Prostate gland (tissue), 2 donors: ENCODE measurements at regions not wholly inside any gene's neighbourhood (a gene's known extent, or its start where the extent isn't known, plus 50 kb on each side); places are given as distances from the start of the nearest gene placed in this dataset.
A peak's percentile ranks its signal among the peaks of the same experiment; 100 is the strongest.

Experiments used
- DNase-seq: peaks from one replicate; pipeline ENCODE4 v3.0.0-alpha.2; 2019; ENCODE audit warnings: low spot score
- H3K27ac ChIP-seq, 2 donors: fragments of 200-600 bp; sonication (generic); 2 replicates each; pipeline ENCODE4 v1.5.1; 2017 to 2019
- H3K27me3 ChIP-seq: fragments of 200-600 bp; sonication (generic); replicated peaks from 2 replicates; pipeline ENCODE4 v1.5.1; 2019; ENCODE audit not compliant: insufficient read depth
- H3K36me3 ChIP-seq, 2 donors: fragments of 200-600 bp; sonication (generic); 1 replicate in 1 of 2; 2 replicates in 1 of 2; pipeline versions ENCODE4 v1.5.1 to v1.8.1; 2017 to 2019
- H3K4me1 ChIP-seq: fragments of 200-600 bp; sonication (generic); replicated peaks from 2 replicates; pipeline ENCODE4 v1.5.1; 2019
- H3K4me3 ChIP-seq, 2 donors: fragments of 200-600 bp; sonication (generic); 2 replicates each; pipeline ENCODE4 v1.5.1; 2017 to 2019
- H3K9me3 ChIP-seq: fragments of 200-600 bp; sonication (generic); 2 replicates; pipeline ENCODE4 v1.5.1; 2017
- POLR2A ChIP-seq: fragments of 450-650 bp; IDR thresholded peaks from one replicate; pipeline ENCODE4 v1.6.1; 2016; ENCODE audit warnings: antibody characterized with exemption, mild to moderate bottlenecking
- POLR2AphosphoS5 ChIP-seq: sonication (generic); formaldehyde crosslinking; IDR thresholded peaks from one replicate; pipeline ENCODE4 v1.6.1; 2017; ENCODE audit warnings: antibody characterized with exemption
- WGBS: methylation state at CpG from one replicate; pipeline ENCODE4 v1.1.5; 2018; 5-methylcytosine and 5-hydroxymethylcytosine counted together
- intact Hi-C: fragments of 100-400 bp; cut with DNase I; formaldehyde crosslinking; loops from one replicate; pipeline ENCODE4 v1.14.2; 2022
- TF ChIP-seq, protein P1 (sequence below), 4 experiments: fragments of 200-600 bp in 2 of 4; fragments of 450-650 bp in 2 of 4; sonication (generic) in 2 of 4; IDR thresholded peaks; 1 replicate in 3 of 4; 2 replicates in 1 of 4; pipeline ENCODE4 v1.5.1; 2016 to 2019; ENCODE audit warnings: antibody characterized with exemption in 4 of 4, mild to moderate bottlenecking in 2 of 4, moderate library complexity in 2 of 4

DNA sequence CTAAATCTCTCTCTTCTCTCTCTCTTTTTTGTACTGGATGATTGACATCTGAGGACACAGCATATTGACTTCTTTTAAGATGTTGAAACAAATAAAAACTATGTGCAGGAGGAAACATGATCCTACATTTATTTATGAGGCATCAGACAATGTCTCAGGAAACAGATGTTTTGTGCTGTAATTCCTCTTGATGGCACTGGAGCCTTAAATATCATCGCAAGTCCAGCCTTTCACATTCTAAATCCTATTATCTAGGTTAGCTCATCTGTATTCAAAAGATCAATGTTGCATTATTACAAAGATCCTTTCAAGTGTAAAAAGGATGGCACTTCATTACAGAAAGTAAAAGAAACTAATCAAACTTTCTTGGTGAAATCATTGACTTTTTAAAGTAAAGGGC, 63.9 kb downstream of the MAT2B start:
- no peaks in the 10 kb centered on the region for H3K9me3 ChIP-seq
- intact Hi-C loops, result loop anchor here (5.0 to 10.0 kb wide), 3 partner anchors 436 to 1636 kb away; no protein-coding TSS in a partner anchor
- H3K27me3 ChIP-seq, result no peaks in the 10 kb centered on the region
- TF ChIP-seq, protein P1, sequence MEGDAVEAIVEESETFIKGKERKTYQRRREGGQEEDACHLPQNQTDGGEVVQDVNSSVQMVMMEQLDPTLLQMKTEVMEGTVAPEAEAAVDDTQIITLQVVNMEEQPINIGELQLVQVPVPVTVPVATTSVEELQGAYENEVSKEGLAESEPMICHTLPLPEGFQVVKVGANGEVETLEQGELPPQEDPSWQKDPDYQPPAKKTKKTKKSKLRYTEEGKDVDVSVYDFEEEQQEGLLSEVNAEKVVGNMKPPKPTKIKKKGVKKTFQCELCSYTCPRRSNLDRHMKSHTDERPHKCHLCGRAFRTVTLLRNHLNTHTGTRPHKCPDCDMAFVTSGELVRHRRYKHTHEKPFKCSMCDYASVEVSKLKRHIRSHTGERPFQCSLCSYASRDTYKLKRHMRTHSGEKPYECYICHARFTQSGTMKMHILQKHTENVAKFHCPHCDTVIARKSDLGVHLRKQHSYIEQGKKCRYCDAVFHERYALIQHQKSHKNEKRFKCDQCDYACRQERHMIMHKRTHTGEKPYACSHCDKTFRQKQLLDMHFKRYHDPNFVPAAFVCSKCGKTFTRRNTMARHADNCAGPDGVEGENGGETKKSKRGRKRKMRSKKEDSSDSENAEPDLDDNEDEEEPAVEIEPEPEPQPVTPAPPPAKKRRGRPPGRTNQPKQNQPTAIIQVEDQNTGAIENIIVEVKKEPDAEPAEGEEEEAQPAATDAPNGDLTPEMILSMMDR (IDR thresholded peaks at IDR 0.05), result peak in 2 of 4 experiments; percentile 6 to 14
- no peak for TF ChIP-seq POLR2A
- no peak for TF ChIP-seq POLR2AphosphoS5
- H3K36me3 ChIP-seq, result no peaks in the 10 kb centered on the region
- DNase-seq, result no peak
- no peaks in the 10 kb centered on the region for H3K4me1 ChIP-seq
- no peak overlapping the region for H3K27ac ChIP-seq
- no peak overlapping the region for H3K4me3 ChIP-seq
- WGBS, result 84% methylated on average over 1 of the region's 1 CpG

DNA sequence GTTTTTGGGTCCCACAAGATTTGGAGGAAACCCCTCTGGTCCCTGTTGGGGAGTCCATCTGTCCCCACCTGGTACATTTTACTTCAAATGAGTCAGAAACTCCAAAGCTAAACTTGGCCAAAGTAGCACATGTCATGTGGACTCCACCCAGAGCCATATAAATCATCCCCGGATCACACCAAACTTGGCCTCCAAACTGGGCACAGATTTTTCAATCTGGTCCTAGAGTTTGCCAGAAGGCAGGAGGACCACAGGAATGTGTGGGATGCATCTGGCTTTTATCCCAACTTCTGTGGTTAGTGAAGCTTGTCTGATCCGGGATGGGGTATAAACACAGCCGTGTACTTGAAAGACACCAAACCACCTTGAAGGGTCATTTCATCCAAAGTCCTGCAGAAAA, 66.3 kb downstream of the MAT2B start:
- intact Hi-C loops, result no loop called here
- Histone ChIP-seq H3K9me3 (no peaks in the 10 kb centered on the region), H3K36me3 (no peaks in the 10 kb centered on the region), H3K27me3 (no peaks in the 10 kb centered on the region), H3K27ac (no peak overlapping the region), H3K4me1 (no peaks in the 10 kb centered on the region), H3K4me3 (no peak overlapping the region)
- peak; percentile 51 for TF ChIP-seq POLR2AphosphoS5
- TF ChIP-seq, protein P1 (IDR thresholded peaks at IDR 0.05), result no peak
- 8% methylated on average over 3 of the region's 3 CpGs for WGBS
- peak; percentile 22 for DNase-seq

DNA sequence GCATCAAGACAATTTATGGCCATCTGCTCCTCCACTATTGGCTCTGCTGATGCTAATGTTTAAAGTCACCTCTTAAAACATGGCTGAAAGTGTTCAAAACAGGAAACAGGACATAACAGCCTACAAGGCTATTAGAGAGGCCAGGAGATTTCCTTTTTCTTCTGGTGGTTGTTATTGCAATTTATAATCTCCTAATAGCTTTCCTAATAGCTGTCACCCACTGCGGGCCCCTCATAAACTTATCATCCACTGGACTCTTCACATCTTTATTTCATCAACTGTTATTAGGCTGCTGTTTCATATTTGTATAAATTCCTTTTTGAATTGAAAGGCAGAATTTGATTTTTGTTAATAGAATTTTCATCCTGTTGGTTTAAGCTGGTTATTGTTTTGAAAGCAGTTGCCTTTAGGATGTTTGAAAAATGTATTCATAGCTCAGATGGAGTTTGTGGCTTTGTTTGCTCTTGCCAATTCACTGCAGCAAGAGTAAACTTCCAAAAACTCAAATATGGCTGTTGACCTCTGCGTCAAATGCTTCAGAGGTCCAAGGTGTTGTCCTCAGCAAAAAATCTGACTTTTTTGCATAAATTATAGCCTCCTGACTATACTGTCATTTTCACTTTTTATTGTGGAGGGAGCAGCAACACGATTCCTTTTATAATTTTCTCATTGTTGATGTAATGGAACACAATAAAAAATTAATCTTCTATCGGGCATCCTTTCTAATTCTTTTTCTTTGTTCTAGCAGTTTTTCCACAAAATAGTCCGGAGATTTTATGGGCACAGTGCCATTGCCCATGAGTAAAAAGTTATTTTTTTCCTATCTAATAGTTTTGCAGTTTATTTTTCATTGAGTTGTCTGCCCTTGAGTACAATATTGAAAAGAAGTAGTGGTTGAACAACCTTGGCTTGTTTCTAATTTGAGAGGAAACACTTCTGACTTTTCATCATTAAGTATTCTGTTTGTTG, 69.3 kb downstream of the MAT2B start:
- WGBS, result 46% methylated on average over 5 of the region's 5 CpGs
- H3K36me3 ChIP-seq, result no peaks in the 10 kb centered on the region
- intact Hi-C loops, result no loop called here
- no peaks in the 10 kb centered on the region for H3K4me1 ChIP-seq
- H3K27me3 ChIP-seq, result no peaks in the 10 kb centered on the region
- TF ChIP-seq POLR2A (no peak), POLR2AphosphoS5 (no peak)
- TF ChIP-seq, protein P1 (IDR thresholded peaks at IDR 0.05), result no peak
- no peaks in the 10 kb centered on the region for H3K9me3 ChIP-seq
- no peak overlapping the region for H3K4me3 ChIP-seq
- DNase-seq, result no peak
- H3K27ac ChIP-seq, result no peak overlapping the region

DNA sequence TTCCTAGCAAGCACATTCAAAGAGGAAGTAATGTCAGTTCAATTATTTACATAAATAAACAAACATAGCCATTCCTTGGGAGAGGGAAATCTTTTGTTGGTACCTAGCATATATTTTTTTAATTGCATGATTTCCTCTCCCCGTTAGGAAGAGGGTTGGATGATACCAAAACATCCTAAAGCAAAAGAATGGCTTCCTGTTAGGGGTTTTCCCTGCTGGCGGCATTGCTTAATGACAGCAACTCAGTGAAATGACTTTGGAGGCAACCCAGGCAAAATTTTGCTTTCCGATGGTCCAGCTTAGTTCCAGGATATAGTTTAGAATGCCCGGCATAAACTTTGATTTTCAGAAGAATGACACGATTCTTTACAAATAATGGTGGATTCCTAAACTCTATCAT, 73.2 kb downstream of the MAT2B start:
- intact Hi-C loops, result no loop called here
- no peak for DNase-seq
- H3K36me3 ChIP-seq, result no peaks in the 10 kb centered on the region
- H3K4me1 ChIP-seq, result no peaks in the 10 kb centered on the region
- no peak overlapping the region for H3K4me3 ChIP-seq
- H3K27me3 ChIP-seq, result no peaks in the 10 kb centered on the region
- WGBS, result 82% methylated on average over 5 of the region's 5 CpGs
- H3K27ac ChIP-seq, result no peak overlapping the region
- TF ChIP-seq POLR2A, result no peak
- no peak for TF ChIP-seq POLR2AphosphoS5
- TF ChIP-seq, protein P1 (IDR thresholded peaks at IDR 0.05), result no peak
- no peaks in the 10 kb centered on the region for H3K9me3 ChIP-seq

DNA sequence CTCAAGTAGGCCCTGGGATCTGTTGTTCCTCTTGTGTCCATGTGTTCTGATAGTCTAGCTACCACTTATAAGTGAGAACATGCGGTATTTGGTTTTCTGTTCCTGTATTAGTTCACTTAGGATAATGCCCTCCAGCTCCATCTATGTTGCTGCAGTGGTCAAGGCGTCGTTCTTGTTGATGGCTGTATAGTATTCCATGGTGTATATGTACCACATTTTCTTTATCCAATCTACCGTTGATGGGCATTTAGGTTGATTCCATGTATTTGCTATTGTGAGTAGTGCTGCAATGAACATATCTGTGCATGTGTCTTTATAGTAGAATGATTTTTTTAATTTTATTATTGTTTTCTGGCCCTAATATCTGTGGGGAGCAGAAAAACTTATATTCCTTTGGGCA, 74.3 kb downstream of the MAT2B start:
- H3K27me3 ChIP-seq, result no peaks in the 10 kb centered on the region
- H3K4me1 ChIP-seq, result no peaks in the 10 kb centered on the region
- intact Hi-C loops, result no loop called here
- WGBS, result 94% methylated on average over 4 of the region's 4 CpGs
- H3K27ac ChIP-seq, result no peak overlapping the region
- H3K36me3 ChIP-seq, result no peaks in the 10 kb centered on the region
- TF ChIP-seq POLR2A (no peak), POLR2AphosphoS5 (no peak)
- TF ChIP-seq, protein P1 (IDR thresholded peaks at IDR 0.05), result no peak
- no peak overlapping the region for H3K4me3 ChIP-seq
- H3K9me3 ChIP-seq, result no peaks in the 10 kb centered on the region
- DNase-seq, result no peak
